ENCODE measurements at regions not wholly inside any gene's neighbourhood (a gene's known extent, or its start where the extent isn't known, plus 50 kb on each side); places are given as distances from the start of the nearest gene placed in this dataset.

GRCh38 chr14:66216763-66217162 lies 269.4 kb upstream of the CCDC196 start:
- Histone ChIP-seq H2AK5ac (ENCODE audit: low read length) (no peak overlapping the region), H2BK15ac (replicated peaks; ENCODE audit: low read depth) (no peak overlapping the region), H3K9ac (ENCODE audit: low read length) (no peak overlapping the region), H3K23ac (ENCODE audit: low read length) (no peak overlapping the region), H3K27ac (ENCODE audit: low read depth, low read length) (no peak overlapping the region), H2BK5ac (ENCODE audit: low read length) (no peak overlapping the region), H3K4me2 (ENCODE audit: low read length) (no peak overlapping the region), H3K4ac (ENCODE audit: low read depth, low read length) (no peak overlapping the region), H3K18ac (ENCODE audit: low read length) (no peak overlapping the region), H3K4me1 (ENCODE audit: control insufficient read depth, low read depth, low read length) (no peaks in the 10 kb centered on the region), H3K79me1 (ENCODE audit: low read length) (no peaks in the 10 kb centered on the region), H3K79me2 (ENCODE audit: control insufficient read depth, insufficient read depth, low read length) (no peaks in the 10 kb centered on the region), H4K5ac (ENCODE audit: low read length) (no peak overlapping the region), H4K8ac (ENCODE audit: low read depth, low read length) (no peak overlapping the region), H3K27me3 (ENCODE audit: insufficient read depth, low read length, poor library complexity) (no peaks in the 10 kb centered on the region), H3K4me3 (ENCODE audit: low read length) (no peak overlapping the region), H2BK120ac (ENCODE audit: low read depth, low read length) (no peak overlapping the region), H3K36me3 (ENCODE audit: control insufficient read depth, insufficient read depth, low read length) (no peaks in the 10 kb centered on the region), H3K56ac (ENCODE audit: low read length) (no peak overlapping the region)
- peak; percentile 63 for DNase-seq
- WGBS (ENCODE audit: extremely low coverage, insufficient coverage, low lambda C conversion rate) = 100% methylated on average over 1 of the region's 1 CpG

- Histone ChIP-seq H4K8ac (ENCODE audit: low read depth, low read length) (no peak overlapping the region), H2BK15ac (replicated peaks; ENCODE audit: low read depth) (no peak overlapping the region), H3K56ac (ENCODE audit: low read length) (no peak overlapping the region), H3K27ac (ENCODE audit: low read depth, low read length) (no peak overlapping the region), H3K4me3 (ENCODE audit: low read length) (no peak overlapping the region), H3K4ac (ENCODE audit: low read depth, low read length) (no peak overlapping the region), H3K4me2 (ENCODE audit: low read length) (no peak overlapping the region), H2BK5ac (ENCODE audit: low read length) (no peak overlapping the region), H3K23ac (ENCODE audit: low read length) (no peak overlapping the region), H3K36me3 (ENCODE audit: control insufficient read depth, insufficient read depth, low read length) (no peaks in the 10 kb centered on the region), H4K5ac (ENCODE audit: low read length) (no peak overlapping the region), H3K79me1 (ENCODE audit: low read length) (no peaks in the 10 kb centered on the region), H3K18ac (ENCODE audit: low read length) (no peak overlapping the region), H3K4me1 (ENCODE audit: control insufficient read depth, low read depth, low read length) (no peaks in the 10 kb centered on the region), H3K9ac (ENCODE audit: low read length) (no peak overlapping the region), H2AK5ac (ENCODE audit: low read length) (no peak overlapping the region), H3K79me2 (ENCODE audit: control insufficient read depth, insufficient read depth, low read length) (no peaks in the 10 kb centered on the region), H2BK120ac (ENCODE audit: low read depth, low read length) (no peak overlapping the region), H3K27me3 (ENCODE audit: insufficient read depth, low read length, poor library complexity) (no peaks in the 10 kb centered on the region)
- WGBS (ENCODE audit: extremely low coverage, insufficient coverage, low lambda C conversion rate) = no CpG with 5 or more reads among the region's 3 CpGs
- DNase-seq = no peak
Measured at GRCh38 chr14:66219886-66220285, 266.3 kb upstream of the CCDC196 start.

DNA sequence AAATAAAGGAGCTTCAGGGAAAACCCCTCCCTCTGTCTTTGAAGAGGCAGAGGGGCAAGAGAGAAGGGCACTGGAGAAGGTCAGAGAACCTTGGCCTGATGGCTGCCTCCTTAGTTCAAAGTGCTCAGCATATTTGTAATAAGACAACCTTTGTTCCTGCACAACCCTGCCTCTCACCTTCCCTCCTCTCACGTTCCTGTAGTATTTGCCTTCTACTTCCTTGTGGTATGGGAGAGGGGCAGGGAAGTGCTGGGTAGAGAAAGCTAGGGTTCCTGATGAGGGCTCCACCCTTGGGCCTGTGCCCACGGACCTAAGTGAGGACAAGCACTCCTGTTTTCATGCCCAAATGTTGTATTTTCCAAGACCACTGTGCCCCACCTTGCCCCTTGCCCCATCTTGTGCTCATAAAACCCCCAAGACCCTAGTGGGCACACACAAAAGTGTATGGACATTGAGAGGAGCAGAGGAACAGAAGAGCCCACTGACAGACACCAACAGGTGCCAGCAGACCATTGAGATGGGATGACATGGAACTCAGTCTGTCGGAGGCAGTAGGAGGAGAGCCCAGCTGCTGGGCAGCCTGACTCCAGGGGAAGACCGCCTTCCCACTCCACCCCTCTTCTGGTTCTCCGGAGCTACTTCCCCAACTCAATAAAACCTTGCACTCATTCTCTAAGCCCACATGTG lies 261.5 kb upstream of the CCDC196 start:
- no peak overlapping the region for H2BK120ac ChIP-seq (ENCODE audit: low read depth, low read length)
- no peak overlapping the region for H3K9ac ChIP-seq (ENCODE audit: low read length)
- no peaks in the 10 kb centered on the region for H3K36me3 ChIP-seq (ENCODE audit: control insufficient read depth, insufficient read depth, low read length)
- no peaks in the 10 kb centered on the region for H3K79me2 ChIP-seq (ENCODE audit: control insufficient read depth, insufficient read depth, low read length)
- no CpG with 5 or more reads among the region's 5 CpGs for WGBS (ENCODE audit: extremely low coverage, insufficient coverage, low lambda C conversion rate)
- no peak overlapping the region for H3K4me2 ChIP-seq (ENCODE audit: low read length)
- no peak for DNase-seq
- H2BK5ac ChIP-seq (ENCODE audit: low read length) = no peak overlapping the region
- H4K5ac ChIP-seq (ENCODE audit: low read length) = no peak overlapping the region
- no peak overlapping the region for H3K18ac ChIP-seq (ENCODE audit: low read length)
- H3K4me1 ChIP-seq (ENCODE audit: control insufficient read depth, low read depth, low read length) = no peaks in the 10 kb centered on the region
- no peak overlapping the region for H3K56ac ChIP-seq (ENCODE audit: low read length)
- no peak overlapping the region for H3K23ac ChIP-seq (ENCODE audit: low read length)
- H2BK15ac ChIP-seq (replicated peaks; ENCODE audit: low read depth) = no peak overlapping the region
- no peak overlapping the region for H2AK5ac ChIP-seq (ENCODE audit: low read length)
- H4K8ac ChIP-seq (ENCODE audit: low read depth, low read length) = no peak overlapping the region
- H3K4me3 ChIP-seq (ENCODE audit: low read length) = no peak overlapping the region
- H3K27me3 ChIP-seq (ENCODE audit: insufficient read depth, low read length, poor library complexity) = no peaks in the 10 kb centered on the region
- no peak overlapping the region for H3K27ac ChIP-seq (ENCODE audit: low read depth, low read length)
- H3K4ac ChIP-seq (ENCODE audit: low read depth, low read length) = no peak overlapping the region
- no peaks in the 10 kb centered on the region for H3K79me1 ChIP-seq (ENCODE audit: low read length)

DNA sequence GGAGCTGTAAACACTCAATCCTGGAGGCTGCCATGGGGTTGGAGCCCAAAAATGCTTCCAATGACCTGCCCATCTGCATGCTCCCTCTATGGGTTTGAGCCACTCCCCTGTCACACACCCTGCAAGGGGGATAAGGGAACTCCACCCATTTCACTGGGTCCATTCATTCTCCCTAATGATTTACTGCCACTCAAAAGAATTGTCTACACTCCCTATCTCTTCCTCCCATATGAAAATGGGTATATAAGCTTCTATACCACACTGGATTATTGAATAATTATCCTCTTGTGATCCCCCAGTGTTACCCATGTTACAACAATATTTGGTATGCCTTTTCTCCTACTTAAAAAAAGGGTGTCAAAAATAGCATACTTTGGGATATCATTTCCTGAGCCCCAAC lies 260.8 kb upstream of the CCDC196 start:
- Histone ChIP-seq H3K79me1 (ENCODE audit: low read length) (no peaks in the 10 kb centered on the region), H2BK120ac (ENCODE audit: low read depth, low read length) (no peak overlapping the region), H3K27ac (ENCODE audit: low read depth, low read length) (no peak overlapping the region), H3K4me1 (ENCODE audit: control insufficient read depth, low read depth, low read length) (no peaks in the 10 kb centered on the region), H3K9ac (ENCODE audit: low read length) (no peak overlapping the region), H4K8ac (ENCODE audit: low read depth, low read length) (no peak overlapping the region), H3K18ac (ENCODE audit: low read length) (no peak overlapping the region), H3K4me2 (ENCODE audit: low read length) (no peak overlapping the region), H3K4me3 (ENCODE audit: low read length) (no peak overlapping the region), H2BK15ac (replicated peaks; ENCODE audit: low read depth) (no peak overlapping the region), H2AK5ac (ENCODE audit: low read length) (no peak overlapping the region), H3K4ac (ENCODE audit: low read depth, low read length) (no peak overlapping the region), H3K79me2 (ENCODE audit: control insufficient read depth, insufficient read depth, low read length) (no peaks in the 10 kb centered on the region), H4K5ac (ENCODE audit: low read length) (no peak overlapping the region), H3K36me3 (ENCODE audit: control insufficient read depth, insufficient read depth, low read length) (no peaks in the 10 kb centered on the region), H3K56ac (ENCODE audit: low read length) (no peak overlapping the region), H3K27me3 (ENCODE audit: insufficient read depth, low read length, poor library complexity) (no peaks in the 10 kb centered on the region), H3K23ac (ENCODE audit: low read length) (no peak overlapping the region), H2BK5ac (ENCODE audit: low read length) (no peak overlapping the region)
- DNase-seq = no peak

DNA sequence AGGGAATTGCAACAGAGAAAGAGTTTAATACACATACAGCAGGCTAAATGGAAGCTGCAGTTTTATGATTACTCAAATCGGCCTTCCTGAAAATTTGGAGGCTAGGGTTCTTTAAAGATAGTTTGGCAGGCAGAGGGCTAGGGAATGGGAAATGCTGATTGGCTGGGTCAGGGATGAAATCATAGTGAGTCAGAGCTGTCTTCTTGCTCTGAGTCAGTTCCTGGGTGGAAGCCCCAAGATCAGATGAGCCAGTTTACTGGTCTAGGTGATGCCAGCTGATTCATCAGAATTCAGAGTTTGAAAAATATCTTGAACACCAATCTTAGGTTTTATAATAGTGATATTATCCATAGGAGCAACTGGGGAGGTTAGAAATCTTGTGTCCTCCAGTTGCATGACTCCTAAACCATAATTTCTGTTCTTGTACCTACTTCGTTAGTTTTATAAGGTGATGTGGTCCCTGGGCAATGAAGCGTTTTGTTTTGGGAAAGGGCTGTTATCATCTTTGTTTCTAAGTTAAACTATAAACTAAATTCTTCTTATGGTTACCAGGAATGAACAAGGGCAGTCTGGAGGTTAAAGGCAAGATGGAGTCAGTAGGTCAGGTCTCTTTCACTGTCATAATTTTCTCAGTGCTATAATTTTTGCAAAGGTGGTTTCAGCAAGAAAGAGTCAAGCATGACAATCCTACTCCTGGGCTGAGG lies 257.8 kb upstream of the CCDC196 start:
- H2BK5ac ChIP-seq (ENCODE audit: low read length) = no peak overlapping the region
- no peak overlapping the region for H3K23ac ChIP-seq (ENCODE audit: low read length)
- no peaks in the 10 kb centered on the region for H3K4me1 ChIP-seq (ENCODE audit: control insufficient read depth, low read depth, low read length)
- H3K79me2 ChIP-seq (ENCODE audit: control insufficient read depth, insufficient read depth, low read length) = no peaks in the 10 kb centered on the region
- no peak for DNase-seq
- no peak overlapping the region for H3K4me3 ChIP-seq (ENCODE audit: low read length)
- H2BK15ac ChIP-seq (replicated peaks; ENCODE audit: low read depth) = no peak overlapping the region
- no peaks in the 10 kb centered on the region for H3K36me3 ChIP-seq (ENCODE audit: control insufficient read depth, insufficient read depth, low read length)
- H4K8ac ChIP-seq (ENCODE audit: low read depth, low read length) = no peak overlapping the region
- no peak overlapping the region for H2BK120ac ChIP-seq (ENCODE audit: low read depth, low read length)
- H3K18ac ChIP-seq (ENCODE audit: low read length) = no peak overlapping the region
- H4K5ac ChIP-seq (ENCODE audit: low read length) = no peak overlapping the region
- H3K4me2 ChIP-seq (ENCODE audit: low read length) = no peak overlapping the region
- H3K27me3 ChIP-seq (ENCODE audit: insufficient read depth, low read length, poor library complexity) = no peaks in the 10 kb centered on the region
- no peaks in the 10 kb centered on the region for H3K79me1 ChIP-seq (ENCODE audit: low read length)
- WGBS (ENCODE audit: extremely low coverage, insufficient coverage, low lambda C conversion rate) = no CpG with 5 or more reads among the region's 3 CpGs
- no peak overlapping the region for H2AK5ac ChIP-seq (ENCODE audit: low read length)
- H3K4ac ChIP-seq (ENCODE audit: low read depth, low read length) = no peak overlapping the region
- no peak overlapping the region for H3K56ac ChIP-seq (ENCODE audit: low read length)
- no peak overlapping the region for H3K9ac ChIP-seq (ENCODE audit: low read length)
- H3K27ac ChIP-seq (ENCODE audit: low read depth, low read length) = no peak overlapping the region

- Histone ChIP-seq H3K27me3 (ENCODE audit: insufficient read depth, low read length, poor library complexity) (no peaks in the 10 kb centered on the region), H3K56ac (ENCODE audit: low read length) (no peak overlapping the region), H4K8ac (ENCODE audit: low read depth, low read length) (no peak overlapping the region), H3K4me1 (ENCODE audit: control insufficient read depth, low read depth, low read length) (no peaks in the 10 kb centered on the region), H2BK120ac (ENCODE audit: low read depth, low read length) (no peak overlapping the region), H3K23ac (ENCODE audit: low read length) (no peak overlapping the region), H3K79me2 (ENCODE audit: control insufficient read depth, insufficient read depth, low read length) (no peaks in the 10 kb centered on the region), H3K4me3 (ENCODE audit: low read length) (no peak overlapping the region), H3K27ac (ENCODE audit: low read depth, low read length) (no peak overlapping the region), H2AK5ac (ENCODE audit: low read length) (no peak overlapping the region), H3K79me1 (ENCODE audit: low read length) (no peaks in the 10 kb centered on the region), H2BK5ac (ENCODE audit: low read length) (no peak overlapping the region), H3K9ac (ENCODE audit: low read length) (no peak overlapping the region), H3K4me2 (ENCODE audit: low read length) (no peak overlapping the region), H2BK15ac (replicated peaks; ENCODE audit: low read depth) (no peak overlapping the region), H3K4ac (ENCODE audit: low read depth, low read length) (no peak overlapping the region), H4K5ac (ENCODE audit: low read length) (no peak overlapping the region), H3K36me3 (ENCODE audit: control insufficient read depth, insufficient read depth, low read length) (no peaks in the 10 kb centered on the region), H3K18ac (ENCODE audit: low read length) (no peak overlapping the region)
- no CpG with 5 or more reads among the region's 4 CpGs for WGBS (ENCODE audit: extremely low coverage, insufficient coverage, low lambda C conversion rate)
- DNase-seq = no peak
Measured at GRCh38 chr14:66231820-66232219, 254.4 kb upstream of the CCDC196 start.

Measured in mesendoderm (in vitro differentiated cells).